ENCODE measurements at regions not wholly inside any gene's neighbourhood (a gene's known extent, or its start where the extent isn't known, plus 50 kb on each side); places are given as distances from the start of the nearest gene placed in this dataset.

DNA sequence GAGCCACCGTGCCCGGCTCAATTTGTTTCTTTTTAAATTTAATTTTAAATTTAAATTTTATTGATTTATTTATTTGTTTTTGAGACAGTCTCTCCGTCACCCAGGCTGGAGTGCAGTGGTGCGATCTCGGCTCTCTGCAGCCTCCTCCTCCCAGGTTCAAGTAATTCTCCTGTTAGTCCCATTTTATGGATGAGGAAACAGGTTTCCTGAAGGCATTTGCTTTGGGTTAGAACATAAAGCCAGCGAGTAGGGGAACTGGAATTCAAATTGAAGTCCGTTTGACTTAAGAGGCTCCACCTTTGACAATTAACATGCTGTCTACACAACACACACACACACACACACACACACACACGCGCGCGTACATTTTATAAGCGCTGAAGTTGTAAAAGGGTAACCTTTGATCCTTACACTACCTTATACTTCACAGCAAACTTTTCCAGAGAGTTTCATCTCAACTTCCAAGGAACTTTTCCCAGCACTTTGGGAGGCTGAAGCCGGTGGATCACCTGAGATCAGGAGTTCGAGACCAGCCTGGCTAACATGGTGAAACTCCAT lies 232.0 kb downstream of the BCAS1 start:
- DNase-seq (ENCODE audit: extremely low spot score): no peak
- POLR2A ChIA-PET: no interaction called here
- no peak for TF ChIP-seq FOXK2 (IDR thresholded peaks at IDR 0.05)
- TF ChIP-seq, protein P1, sequence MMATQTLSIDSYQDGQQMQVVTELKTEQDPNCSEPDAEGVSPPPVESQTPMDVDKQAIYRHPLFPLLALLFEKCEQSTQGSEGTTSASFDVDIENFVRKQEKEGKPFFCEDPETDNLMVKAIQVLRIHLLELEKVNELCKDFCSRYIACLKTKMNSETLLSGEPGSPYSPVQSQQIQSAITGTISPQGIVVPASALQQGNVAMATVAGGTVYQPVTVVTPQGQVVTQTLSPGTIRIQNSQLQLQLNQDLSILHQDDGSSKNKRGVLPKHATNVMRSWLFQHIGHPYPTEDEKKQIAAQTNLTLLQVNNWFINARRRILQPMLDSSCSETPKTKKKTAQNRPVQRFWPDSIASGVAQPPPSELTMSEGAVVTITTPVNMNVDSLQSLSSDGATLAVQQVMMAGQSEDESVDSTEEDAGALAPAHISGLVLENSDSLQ (IDR thresholded peaks at IDR 0.05): no peak
- no peak for TF ChIP-seq ZNF384 (IDR thresholded peaks at IDR 0.05)
- TF ChIP-seq FOXA1 (IDR thresholded peaks at IDR 0.05): no peak
- no peak for TF ChIP-seq CTBP1 (IDR thresholded peaks at IDR 0.05; ENCODE audit: borderline replicate concordance)
- TF ChIP-seq BHLHE40 (IDR thresholded peaks at IDR 0.05; ENCODE audit: borderline replicate concordance): no peak
- TF ChIP-seq SUZ12 (IDR thresholded peaks at IDR 0.05): no peak
- CTCF ChIA-PET: interaction anchor here (0.6 kb wide), 1 partner anchor 77 kb away, joined by 3 read pairs; no protein-coding TSS in a partner anchor

DNA sequence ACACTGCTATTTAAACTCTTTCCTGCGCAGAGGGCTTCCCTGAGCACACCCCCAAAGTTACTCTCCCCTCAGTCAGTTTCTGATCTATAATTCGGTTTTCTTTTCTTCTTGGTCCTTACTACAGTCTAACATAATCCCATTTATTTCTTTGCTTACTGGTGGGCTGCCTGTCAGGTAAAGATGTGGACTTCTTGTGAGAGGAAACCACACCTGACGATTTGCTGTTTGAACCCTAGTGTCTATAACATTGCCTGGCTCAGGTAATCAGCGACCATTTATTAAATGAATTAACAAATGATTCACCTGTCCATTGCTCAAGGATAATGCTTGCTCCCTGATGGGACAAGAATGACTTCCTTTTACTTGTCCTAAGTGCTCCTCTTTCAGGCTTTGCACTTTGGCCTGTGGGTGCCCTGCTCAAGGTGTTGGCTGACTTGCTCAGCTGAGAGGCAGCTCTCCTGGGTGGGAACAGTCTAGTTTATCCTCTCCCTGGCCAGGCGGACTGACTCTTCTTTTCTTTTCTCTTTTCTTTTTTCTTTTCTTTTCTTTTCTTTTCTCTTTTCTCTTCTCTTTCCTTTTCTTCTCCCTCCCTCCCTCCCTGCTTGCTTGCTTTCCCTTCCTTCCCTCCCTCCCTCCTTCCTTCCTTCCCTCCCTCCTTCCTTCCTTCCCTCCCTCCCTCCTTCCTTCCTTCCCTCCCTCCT lies 233.1 kb downstream of the BCAS1 start:
- TF ChIP-seq TARDBP (IDR thresholded peaks at IDR 0.05) (no peak), ELF4 (IDR thresholded peaks at IDR 0.05) (no peak), FOXM1 (IDR thresholded peaks at IDR 0.05; ENCODE audit: borderline replicate concordance) (no peak), ARNT (IDR thresholded peaks at IDR 0.05) (no peak), NFRKB (IDR thresholded peaks at IDR 0.05) (no peak), FOXA1 (IDR thresholded peaks at IDR 0.05) (no peak), HDGF (IDR thresholded peaks at IDR 0.05; ENCODE audit: borderline replicate concordance) (no peak), LEF1 (IDR thresholded peaks at IDR 0.05; ENCODE audit: borderline replicate concordance) (no peak), CTBP1 (IDR thresholded peaks at IDR 0.05; ENCODE audit: borderline replicate concordance) (no peak), SUZ12 (IDR thresholded peaks at IDR 0.05) (no peak), FOXK2 (IDR thresholded peaks at IDR 0.05) (no peak), L3MBTL2 (conservative IDR thresholded peaks at IDR 0.05) (no peak), BHLHE40 (IDR thresholded peaks at IDR 0.05; ENCODE audit: borderline replicate concordance) (no peak), SP1 (IDR thresholded peaks at IDR 0.05) (no peak), ZNF384 (IDR thresholded peaks at IDR 0.05) (no peak)
- TF ChIP-seq, protein P1 (IDR thresholded peaks at IDR 0.05): no peak
- ChIA-PET POLR2A (no interaction called here), CTCF (no interaction called here)
- no peak for DNase-seq (ENCODE audit: extremely low spot score)

DNA sequence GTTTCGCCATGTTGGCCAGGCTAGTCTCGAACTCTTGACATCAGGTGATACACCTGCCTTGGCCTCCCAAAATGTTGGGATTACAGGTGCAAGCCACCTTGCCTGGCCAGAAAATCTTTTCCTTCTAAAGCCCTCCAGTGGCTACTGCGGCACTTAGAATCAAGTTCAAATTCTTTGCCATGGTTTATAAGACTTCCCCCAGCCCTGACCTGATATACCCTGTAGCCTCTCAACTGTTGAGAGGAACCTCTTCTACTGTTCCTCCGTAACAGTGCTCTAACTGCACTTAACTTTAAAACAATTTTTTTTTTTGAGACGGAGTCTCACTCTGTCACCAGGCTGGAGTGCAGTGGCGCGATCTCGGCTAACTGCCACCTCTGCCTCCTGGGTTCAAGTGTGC lies 235.6 kb downstream of the BCAS1 start:
- no peak for DNase-seq (ENCODE audit: extremely low spot score)
- CTCF ChIA-PET: interaction anchor here (0.6 kb wide), 1 partner anchor 64 kb away, joined by 5 read pairs; no protein-coding TSS in a partner anchor
- no peak for TF ChIP-seq L3MBTL2 (conservative IDR thresholded peaks at IDR 0.05)
- no peak for TF ChIP-seq CTBP1 (IDR thresholded peaks at IDR 0.05; ENCODE audit: borderline replicate concordance)
- TF ChIP-seq TARDBP (IDR thresholded peaks at IDR 0.05): no peak
- no peak for TF ChIP-seq FOXM1 (IDR thresholded peaks at IDR 0.05; ENCODE audit: borderline replicate concordance)
- TF ChIP-seq FOXA1 (IDR thresholded peaks at IDR 0.05): no peak
- TF ChIP-seq SP1 (IDR thresholded peaks at IDR 0.05): no peak
- TF ChIP-seq SUZ12 (IDR thresholded peaks at IDR 0.05): no peak
- no peak for TF ChIP-seq LEF1 (IDR thresholded peaks at IDR 0.05; ENCODE audit: borderline replicate concordance)
- TF ChIP-seq, protein P1 (IDR thresholded peaks at IDR 0.05): no peak
- no peak for TF ChIP-seq ELF4 (IDR thresholded peaks at IDR 0.05)
- TF ChIP-seq NFRKB (IDR thresholded peaks at IDR 0.05): no peak
- TF ChIP-seq ZNF384 (IDR thresholded peaks at IDR 0.05): no peak
- TF ChIP-seq HDGF (IDR thresholded peaks at IDR 0.05; ENCODE audit: borderline replicate concordance): no peak
- TF ChIP-seq FOXK2 (IDR thresholded peaks at IDR 0.05): no peak
- POLR2A ChIA-PET: no interaction called here

DNA sequence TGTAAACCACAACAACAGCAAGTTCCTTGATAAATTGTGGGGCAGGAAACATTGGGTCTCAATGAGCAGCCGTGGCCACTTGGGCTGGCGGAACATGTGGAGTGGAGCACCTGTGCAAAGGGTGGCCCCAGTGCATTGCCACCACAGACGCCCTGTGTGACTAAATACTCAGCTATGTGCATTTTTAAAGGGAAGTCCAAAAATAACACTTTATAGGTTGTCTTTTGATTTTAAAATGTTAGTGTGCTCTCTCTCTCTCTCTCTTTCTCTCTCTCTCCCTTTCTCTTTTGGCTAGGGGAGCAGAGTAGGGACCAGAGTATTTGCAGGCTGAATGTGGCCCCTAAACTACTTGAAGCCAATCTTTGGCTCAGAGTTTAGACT lies 236.3 kb downstream of the BCAS1 start:
- ChIA-PET CTCF (interaction anchor here (0.6 kb wide), 1 partner anchor 65 kb away, joined by 5 read pairs; no protein-coding TSS in a partner anchor), POLR2A (no interaction called here)
- TF ChIP-seq TARDBP (IDR thresholded peaks at IDR 0.05): no peak
- no peak for DNase-seq (ENCODE audit: extremely low spot score)

DNA sequence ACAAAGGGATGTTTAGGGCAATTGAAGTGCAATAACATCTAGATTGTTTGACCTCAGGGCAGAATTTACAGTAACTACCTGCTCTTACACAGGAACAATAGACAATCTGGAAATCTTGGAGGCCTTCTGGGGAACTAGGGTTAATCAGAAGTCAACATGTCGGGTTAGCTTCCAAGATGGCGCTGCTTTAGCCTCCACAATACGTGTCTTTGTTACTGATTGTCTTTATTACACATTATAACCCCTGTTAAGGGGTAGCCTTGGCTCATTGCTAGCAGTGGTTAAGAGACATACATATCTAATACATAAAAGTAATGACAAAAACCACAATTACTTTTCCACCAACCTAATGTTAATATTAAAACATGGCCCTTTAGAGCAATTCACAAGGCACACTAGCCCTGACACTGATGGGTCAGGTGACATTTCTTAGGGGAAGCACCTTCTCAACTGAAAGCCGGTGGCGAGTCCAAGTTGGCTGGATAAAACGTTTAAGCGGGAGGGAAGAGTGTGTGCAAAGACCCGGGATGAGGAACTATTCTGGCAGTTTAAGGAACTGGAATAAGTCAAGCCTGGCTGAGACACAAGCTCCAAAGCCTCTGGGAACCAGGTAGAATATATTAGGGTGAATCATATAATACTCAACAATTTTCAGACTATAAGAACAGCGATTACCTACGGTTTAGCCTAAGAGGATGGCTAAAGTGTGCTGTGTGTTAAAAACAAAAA lies 236.9 kb downstream of the BCAS1 start:
- POLR2A ChIA-PET: no interaction called here
- no peak for DNase-seq (ENCODE audit: extremely low spot score)
- TF ChIP-seq ARNT (IDR thresholded peaks at IDR 0.05) (no peak), CTBP1 (IDR thresholded peaks at IDR 0.05; ENCODE audit: borderline replicate concordance) (no peak), ZNF384 (IDR thresholded peaks at IDR 0.05) (no peak), SUZ12 (IDR thresholded peaks at IDR 0.05) (no peak), NFRKB (IDR thresholded peaks at IDR 0.05) (no peak)
- CTCF ChIA-PET: no interaction called here

DNA sequence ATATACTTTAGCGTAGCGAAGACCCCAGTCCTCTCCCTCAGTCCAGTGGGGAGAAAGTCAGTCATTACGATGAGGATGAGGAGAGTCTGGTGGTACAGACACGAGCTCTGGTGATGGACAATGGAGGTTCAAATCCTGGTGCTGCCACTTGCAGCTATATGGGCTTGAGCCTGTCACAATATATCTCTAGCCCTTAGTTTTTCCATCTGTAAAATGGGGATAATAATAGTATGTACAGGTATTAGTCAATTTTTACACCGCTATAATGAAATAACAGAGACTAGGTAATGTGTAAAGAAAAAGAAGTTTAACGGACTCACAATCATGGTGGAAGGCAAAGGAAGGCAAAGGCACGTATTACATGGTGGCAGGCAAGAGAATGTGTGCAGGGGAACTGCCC lies 237.9 kb downstream of the BCAS1 start:
- TF ChIP-seq SUZ12 (IDR thresholded peaks at IDR 0.05) (no peak), FOXK2 (IDR thresholded peaks at IDR 0.05) (no peak), TARDBP (IDR thresholded peaks at IDR 0.05) (no peak), ZNF384 (IDR thresholded peaks at IDR 0.05) (no peak), ELF4 (IDR thresholded peaks at IDR 0.05) (no peak)
- ChIA-PET POLR2A (no interaction called here), CTCF (no interaction called here)
- no peak for DNase-seq (ENCODE audit: extremely low spot score)
